Nephron (organoid): ENCODE measurements at regions not wholly inside any gene's neighbourhood (a gene's known extent, or its start where the extent isn't known, plus 50 kb on each side); places are given as distances from the start of the nearest gene placed in this dataset.

Source experiments
- H3K27ac Mint-ChIP-seq, 3 experiments: 2 replicates each; pipeline ENCODE4 v1.8.0; 2020; ENCODE audit warnings: mixed read lengths in 3 of 3, mild to moderate bottlenecking in 2 of 3, moderate library complexity in 1 of 3
- H3K27me3 Mint-ChIP-seq: 2 replicates; pipeline ENCODE4 v1.8.0; 2021; ENCODE audit warnings: low read depth, mild to moderate bottlenecking, moderate library complexity, mixed read lengths
- H3K36me3 Mint-ChIP-seq: 2 replicates; pipeline ENCODE4 v1.8.0; 2020; ENCODE audit warnings: low read depth, mixed read lengths
- H3K4me1 Mint-ChIP-seq: 2 replicates; pipeline ENCODE4 v1.8.0; 2020; ENCODE audit warnings: mixed read lengths
- H3K4me3 Mint-ChIP-seq, 3 experiments: 2 replicates each; pipeline ENCODE4 v1.8.0; 2020; ENCODE audit warnings: mild to moderate bottlenecking in 3 of 3, mixed read lengths in 3 of 3, moderate library complexity in 2 of 3
- H3K9me3 Mint-ChIP-seq: 2 replicates; pipeline ENCODE4 v1.8.0; 2020; ENCODE audit warnings: mixed read lengths
- TF ChIP-seq, protein P1 (sequence below), 3 experiments: fragments of 200-600 bp; sonication (generic); IDR thresholded peaks; one replicate each; pipeline ENCODE4 v1.5.0; 2021; ENCODE audit warnings: antibody characterized with exemption in 3 of 3; ENCODE audit not compliant: unreplicated experiment in 3 of 3

DNA sequence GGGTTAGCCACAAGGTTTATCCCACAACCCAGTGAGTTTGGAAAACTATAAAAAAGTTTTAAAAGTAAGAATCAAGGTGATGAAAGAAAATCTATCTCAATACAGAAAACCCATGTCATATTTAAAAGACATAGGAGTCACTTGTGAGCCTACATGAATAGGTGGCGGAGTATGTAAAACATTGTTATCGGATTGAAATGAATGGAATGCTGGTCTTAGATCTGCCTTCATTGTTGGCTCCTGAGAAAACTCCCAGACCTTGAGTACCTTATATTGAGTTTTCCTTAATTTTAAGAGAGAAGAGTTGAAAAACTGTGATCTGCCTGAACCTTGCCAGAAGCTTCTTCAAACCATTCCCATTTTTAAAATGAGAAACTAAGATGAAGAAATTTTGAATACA lies 551.1 kb downstream of the EFNA5 start:
- TF ChIP-seq, protein P1, sequence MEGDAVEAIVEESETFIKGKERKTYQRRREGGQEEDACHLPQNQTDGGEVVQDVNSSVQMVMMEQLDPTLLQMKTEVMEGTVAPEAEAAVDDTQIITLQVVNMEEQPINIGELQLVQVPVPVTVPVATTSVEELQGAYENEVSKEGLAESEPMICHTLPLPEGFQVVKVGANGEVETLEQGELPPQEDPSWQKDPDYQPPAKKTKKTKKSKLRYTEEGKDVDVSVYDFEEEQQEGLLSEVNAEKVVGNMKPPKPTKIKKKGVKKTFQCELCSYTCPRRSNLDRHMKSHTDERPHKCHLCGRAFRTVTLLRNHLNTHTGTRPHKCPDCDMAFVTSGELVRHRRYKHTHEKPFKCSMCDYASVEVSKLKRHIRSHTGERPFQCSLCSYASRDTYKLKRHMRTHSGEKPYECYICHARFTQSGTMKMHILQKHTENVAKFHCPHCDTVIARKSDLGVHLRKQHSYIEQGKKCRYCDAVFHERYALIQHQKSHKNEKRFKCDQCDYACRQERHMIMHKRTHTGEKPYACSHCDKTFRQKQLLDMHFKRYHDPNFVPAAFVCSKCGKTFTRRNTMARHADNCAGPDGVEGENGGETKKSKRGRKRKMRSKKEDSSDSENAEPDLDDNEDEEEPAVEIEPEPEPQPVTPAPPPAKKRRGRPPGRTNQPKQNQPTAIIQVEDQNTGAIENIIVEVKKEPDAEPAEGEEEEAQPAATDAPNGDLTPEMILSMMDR (IDR thresholded peaks at IDR 0.05; ENCODE audit: unreplicated experiment in 3 of 3): no peak
- H3K9me3 Mint-ChIP-seq: no peaks in the 10 kb centered on the region
- H3K4me1 Mint-ChIP-seq: peaks cover 31% of the 10 kb centered on the region
- no peak overlapping the region for H3K27ac Mint-ChIP-seq
- H3K4me3 Mint-ChIP-seq: no peak overlapping the region
- no peaks in the 10 kb centered on the region for H3K36me3 Mint-ChIP-seq
- H3K27me3 Mint-ChIP-seq: no peaks in the 10 kb centered on the region

GRCh38 chr5:107118184-107119019 lies 552.3 kb downstream of the EFNA5 start:
- Mint-ChIP-seq H3K4me3 (no peak overlapping the region), H3K27ac (no peak overlapping the region), H3K27me3 (no peaks in the 10 kb centered on the region), H3K36me3 (no peaks in the 10 kb centered on the region), H3K9me3 (no peaks in the 10 kb centered on the region), H3K4me1 (peaks cover 26% of the 10 kb centered on the region)
- TF ChIP-seq, protein P1 (IDR thresholded peaks at IDR 0.05; ENCODE audit: unreplicated experiment in 3 of 3): no peak

DNA sequence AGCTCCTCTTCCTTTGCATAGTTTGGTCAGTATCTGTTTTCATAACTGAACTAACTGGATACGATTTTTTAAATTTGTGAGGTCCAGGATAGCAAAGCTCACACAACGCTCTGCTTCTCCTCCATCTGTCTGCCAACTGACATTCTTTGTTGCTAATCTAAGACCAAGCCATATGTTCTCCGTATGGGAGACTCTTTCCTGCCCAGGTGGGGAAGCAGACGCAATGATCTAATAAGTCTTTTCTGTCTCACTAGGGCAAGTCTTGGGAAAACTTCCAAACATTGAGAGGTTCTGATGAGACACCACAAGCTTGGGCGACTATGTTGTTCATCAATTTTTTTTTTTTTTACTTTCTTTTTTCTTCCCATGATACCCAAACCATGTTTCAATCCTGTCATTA lies 558.5 kb downstream of the EFNA5 start:
- Mint-ChIP-seq H3K27ac (no peak overlapping the region), H3K27me3 (no peaks in the 10 kb centered on the region), H3K36me3 (peaks cover 8% of the 10 kb centered on the region), H3K4me3 (no peak overlapping the region), H3K9me3 (peaks cover 20% of the 10 kb centered on the region), H3K4me1 (peaks cover 4% of the 10 kb centered on the region)
- TF ChIP-seq, protein P1 (IDR thresholded peaks at IDR 0.05; ENCODE audit: unreplicated experiment in 3 of 3): no peak

DNA sequence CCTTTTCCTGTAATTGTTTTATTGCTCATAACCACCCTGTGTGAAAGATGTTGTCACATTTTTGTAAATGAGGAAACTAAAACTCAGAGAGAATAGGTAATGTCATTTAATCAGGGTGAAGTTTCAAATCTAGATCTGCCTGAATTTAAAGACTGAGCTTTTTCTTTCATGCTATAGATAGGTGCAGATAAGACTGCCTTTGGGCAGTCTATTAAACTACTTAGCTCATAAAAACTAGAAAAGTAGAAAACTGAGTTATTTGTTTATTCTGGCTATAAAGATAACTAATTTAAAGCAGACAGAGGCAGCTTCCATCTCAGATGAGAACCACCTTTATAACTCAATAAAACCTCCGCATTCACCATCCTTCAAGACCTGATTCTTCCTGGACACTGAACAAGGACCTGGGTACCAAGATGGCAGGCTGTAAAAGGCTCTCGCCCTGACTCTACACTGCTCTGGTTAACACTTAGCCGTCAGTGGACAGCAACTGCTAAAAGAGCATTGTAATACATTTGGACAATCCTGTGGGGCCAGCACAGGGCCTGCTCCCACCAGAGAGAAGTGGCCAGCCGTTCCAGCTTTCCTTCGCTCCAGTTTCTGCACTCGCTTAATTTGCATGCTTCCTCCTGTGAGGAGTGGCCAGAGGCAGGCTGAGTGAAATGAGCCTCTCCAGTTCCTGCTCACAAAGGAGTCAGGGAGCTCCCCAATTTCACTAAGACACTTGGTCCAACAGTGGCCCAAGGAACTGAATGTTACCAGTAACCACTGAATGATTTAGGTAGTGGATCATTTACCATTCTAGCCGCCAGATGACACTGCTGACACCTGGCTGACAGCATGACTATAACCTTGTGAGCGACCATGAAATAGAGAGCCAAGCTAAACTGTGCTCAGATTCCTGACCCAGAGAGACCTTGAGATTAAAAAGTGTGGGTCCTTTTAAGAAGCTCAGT lies 566.4 kb downstream of the EFNA5 start:
- Mint-ChIP-seq H3K27me3 (no peaks in the 10 kb centered on the region), H3K4me1 (peaks cover 24% of the 10 kb centered on the region), H3K27ac (peak overlapping the region; percentile 47 to 87 (median 75)), H3K9me3 (peaks cover 10% of the 10 kb centered on the region), H3K36me3 (peaks cover 4% of the 10 kb centered on the region), H3K4me3 (no peak overlapping the region)
- TF ChIP-seq, protein P1 (IDR thresholded peaks at IDR 0.05; ENCODE audit: unreplicated experiment in 3 of 3): peak; percentile 23 to 36 (median 29)

DNA sequence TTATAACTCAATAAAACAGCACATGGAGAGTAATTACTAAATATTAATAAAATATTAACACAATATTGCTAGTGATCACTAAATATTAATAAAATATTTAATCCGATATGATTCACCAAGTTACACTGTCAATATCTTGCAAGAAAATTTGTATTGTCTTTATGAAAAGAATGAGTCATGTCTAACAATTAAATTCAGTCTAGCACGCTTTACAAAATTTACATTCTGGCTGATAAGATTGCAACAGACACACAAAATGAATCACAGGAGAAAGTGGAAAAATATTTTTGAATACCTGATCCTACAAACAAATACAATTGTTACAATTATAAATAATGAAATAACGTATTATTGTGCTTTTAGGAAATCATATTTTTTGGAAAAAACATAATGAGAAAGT lies 567.2 kb downstream of the EFNA5 start:
- H3K9me3 Mint-ChIP-seq: peaks cover 10% of the 10 kb centered on the region
- no peak overlapping the region for H3K27ac Mint-ChIP-seq
- TF ChIP-seq, protein P1 (IDR thresholded peaks at IDR 0.05; ENCODE audit: unreplicated experiment in 3 of 3): no peak
- H3K4me1 Mint-ChIP-seq: peaks cover 31% of the 10 kb centered on the region
- H3K27me3 Mint-ChIP-seq: no peaks in the 10 kb centered on the region
- peaks cover 4% of the 10 kb centered on the region for H3K36me3 Mint-ChIP-seq
- no peak overlapping the region for H3K4me3 Mint-ChIP-seq
